Suprapubic skin (tissue), 4 donors: ENCODE measurements at regions not wholly inside any gene's neighbourhood (a gene's known extent, or its start where the extent isn't known, plus 50 kb on each side); places are given as distances from the start of the nearest gene placed in this dataset.

ENCODE experiments used
- DNase-seq, 2 donors: peaks; one replicate each; pipeline ENCODE4 v3.0.0-alpha.2; 2019; ENCODE audit warnings: low spot score in 2 of 2
- H3K27ac ChIP-seq: fragments of 200-600 bp; sonication (generic); one replicate; pipeline ENCODE4 v1.5.1; 2019
- H3K27me3 ChIP-seq: fragments of 200-600 bp; sonication (generic); one replicate; pipeline ENCODE4 v1.5.1; 2019
- H3K36me3 ChIP-seq: fragments of 200-600 bp; sonication (generic); one replicate; pipeline ENCODE4 v1.5.1; 2019
- H3K4me1 ChIP-seq: fragments of 200-600 bp; sonication (generic); one replicate; pipeline ENCODE4 v1.5.1; 2019
- H3K4me3 ChIP-seq: fragments of 200-600 bp; sonication (generic); one replicate; pipeline ENCODE4 v1.5.1; 2019; ENCODE audit warnings: mild to moderate bottlenecking
- H3K9me3 ChIP-seq: fragments of 200-600 bp; sonication (generic); one replicate; pipeline ENCODE4 v1.5.1; 2019
- CTCF ChIP-seq, 2 donors: fragments of 200-600 bp in 1 of 2; fragments of 450-650 bp in 1 of 2; sonication (generic) in 1 of 2; IDR thresholded peaks; one replicate each; pipeline ENCODE4 v1.5.1; 2016 to 2019; ENCODE audit warnings: antibody characterized with exemption in 2 of 2, mild to moderate bottlenecking in 1 of 2, moderate library complexity in 1 of 2
- EP300 ChIP-seq: sonication (generic); formaldehyde crosslinking; IDR thresholded peaks from one replicate; pipeline ENCODE4 v1.6.1; 2017; ENCODE audit warnings: antibody characterized with exemption
- POLR2A ChIP-seq, 2 donors: fragments of 450-650 bp; IDR thresholded peaks; one replicate each; pipeline ENCODE4 v1.6.1; 2017; ENCODE audit warnings: antibody characterized with exemption in 2 of 2, mild to moderate bottlenecking in 2 of 2, moderate library complexity in 2 of 2
- POLR2AphosphoS5 ChIP-seq, 3 donors: sonication (generic); formaldehyde crosslinking; IDR thresholded peaks; one replicate each; pipeline ENCODE4 v1.6.1; 2017; ENCODE audit warnings: antibody characterized with exemption in 3 of 3
- WGBS: methylation state at CpG from one replicate; pipeline ENCODE4 v1.1.5; 2018; 5-methylcytosine and 5-hydroxymethylcytosine counted together

GRCh38 chr9:78562021-78562420, 265.1 kb downstream of the PSAT1 start:
- 79% methylated on average over 1 of the region's 1 CpG for WGBS
- Histone ChIP-seq H3K4me3 (no peak overlapping the region), H3K27ac (no peak overlapping the region), H3K36me3 (no peaks in the 10 kb centered on the region), H3K4me1 (no peaks in the 10 kb centered on the region), H3K27me3 (no peaks in the 10 kb centered on the region), H3K9me3 (no peaks in the 10 kb centered on the region)
- DNase-seq = no peak
- TF ChIP-seq EP300 (no peak), POLR2AphosphoS5 (IDR thresholded peaks at IDR 0.05) (no peak), CTCF (IDR thresholded peaks at IDR 0.05) (no peak), POLR2A (IDR thresholded peaks at IDR 0.05) (no peak)

- Histone ChIP-seq H3K27ac (no peak overlapping the region), H3K4me1 (no peaks in the 10 kb centered on the region), H3K27me3 (no peaks in the 10 kb centered on the region), H3K9me3 (no peaks in the 10 kb centered on the region), H3K36me3 (no peaks in the 10 kb centered on the region), H3K4me3 (no peak overlapping the region)
- 85% methylated on average over 5 of the region's 5 CpGs for WGBS
- no peak for DNase-seq
- TF ChIP-seq POLR2AphosphoS5 (IDR thresholded peaks at IDR 0.05) (no peak), CTCF (IDR thresholded peaks at IDR 0.05) (no peak), POLR2A (IDR thresholded peaks at IDR 0.05) (no peak), EP300 (no peak)
Measured at GRCh38 chr9:78563269-78563668, 266.3 kb downstream of the PSAT1 start.

GRCh38 chr9:78565481-78565880, 268.6 kb downstream of the PSAT1 start:
- Histone ChIP-seq H3K36me3 (no peaks in the 10 kb centered on the region), H3K4me1 (no peaks in the 10 kb centered on the region), H3K9me3 (no peaks in the 10 kb centered on the region), H3K27me3 (no peaks in the 10 kb centered on the region), H3K27ac (no peak overlapping the region), H3K4me3 (no peak overlapping the region)
- no peak for DNase-seq
- no peak for TF ChIP-seq POLR2AphosphoS5 (IDR thresholded peaks at IDR 0.05)
- TF ChIP-seq EP300 = no peak
- no peak for TF ChIP-seq POLR2A (IDR thresholded peaks at IDR 0.05)
- no peak for TF ChIP-seq CTCF (IDR thresholded peaks at IDR 0.05)
- 52% methylated on average over 5 of the region's 5 CpGs for WGBS

GRCh38 chr9:78566521-78566920, 269.6 kb downstream of the PSAT1 start:
- DNase-seq = no peak
- no peak overlapping the region for H3K4me3 ChIP-seq
- H3K9me3 ChIP-seq = no peaks in the 10 kb centered on the region
- WGBS = 74% methylated on average over 2 of the region's 2 CpGs
- H3K36me3 ChIP-seq = no peaks in the 10 kb centered on the region
- no peaks in the 10 kb centered on the region for H3K4me1 ChIP-seq
- no peak for TF ChIP-seq POLR2AphosphoS5 (IDR thresholded peaks at IDR 0.05)
- no peak for TF ChIP-seq EP300
- TF ChIP-seq POLR2A (IDR thresholded peaks at IDR 0.05) = no peak
- no peak for TF ChIP-seq CTCF (IDR thresholded peaks at IDR 0.05)
- no peaks in the 10 kb centered on the region for H3K27me3 ChIP-seq
- H3K27ac ChIP-seq = no peak overlapping the region

GRCh38 chr9:78566948-78567675, 270.2 kb downstream of the PSAT1 start:
- no peaks in the 10 kb centered on the region for H3K27me3 ChIP-seq
- WGBS = 93% methylated on average over 5 of the region's 5 CpGs
- no peaks in the 10 kb centered on the region for H3K4me1 ChIP-seq
- no peak for TF ChIP-seq EP300
- no peak for TF ChIP-seq CTCF (IDR thresholded peaks at IDR 0.05)
- no peak for TF ChIP-seq POLR2A (IDR thresholded peaks at IDR 0.05)
- TF ChIP-seq POLR2AphosphoS5 (IDR thresholded peaks at IDR 0.05) = no peak
- DNase-seq = no peak
- H3K9me3 ChIP-seq = no peaks in the 10 kb centered on the region
- no peaks in the 10 kb centered on the region for H3K36me3 ChIP-seq
- no peak overlapping the region for H3K27ac ChIP-seq
- no peak overlapping the region for H3K4me3 ChIP-seq
